ENCODE measurements at regions not wholly inside any gene's neighbourhood (a gene's known extent, or its start where the extent isn't known, plus 50 kb on each side); places are given as distances from the start of the nearest gene placed in this dataset.
"Not testable (repeated sequence)": the region's sequence is repeated elsewhere in the genome, so short reads cannot be mapped to it uniquely, and the experiment has no call there.

DNA sequence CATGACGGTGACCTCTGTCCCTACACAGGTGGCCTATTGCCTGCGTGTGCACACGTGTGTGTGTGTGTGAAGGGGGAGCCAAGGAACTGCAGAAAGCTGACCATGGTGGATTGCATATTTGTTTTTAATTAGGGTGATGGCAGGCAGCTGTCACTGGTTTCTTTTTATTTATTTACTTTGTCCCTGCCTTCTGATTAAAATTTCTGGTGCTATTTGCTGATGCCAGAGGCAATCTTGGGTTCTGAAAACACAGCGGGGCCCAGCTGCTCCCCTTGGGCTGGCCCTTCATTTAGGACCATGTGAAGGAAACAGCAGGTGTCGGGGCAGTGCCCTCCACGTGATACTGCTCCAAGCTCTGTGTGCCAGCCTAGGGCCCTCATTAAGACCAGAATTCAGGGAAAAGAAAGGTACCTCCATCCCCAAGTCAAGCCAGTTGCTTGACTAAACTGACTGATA, 71.3 kb upstream of the PODXL start:
- no peak for DNase-seq

DNA sequence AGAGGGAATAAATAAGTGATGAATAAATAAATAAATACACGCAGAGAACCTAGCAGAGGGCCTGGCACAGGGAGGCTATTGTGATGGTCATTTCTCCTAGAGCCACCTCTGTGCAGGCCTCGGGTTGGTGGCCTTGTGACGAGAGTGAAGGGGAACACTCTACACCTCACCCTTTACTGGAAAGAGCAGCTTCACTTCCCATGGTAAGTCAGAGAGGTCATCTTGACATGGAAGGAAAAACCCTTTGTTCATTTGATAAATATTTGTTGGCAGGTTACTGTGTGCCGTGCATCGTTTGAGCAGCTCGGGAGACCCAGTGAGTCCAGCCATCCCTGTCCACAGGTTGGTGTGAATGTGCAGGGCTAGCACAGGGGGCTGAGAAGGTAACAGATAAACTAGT, 70.2 kb upstream of the PODXL start:
- DNase-seq = no peak

DNA sequence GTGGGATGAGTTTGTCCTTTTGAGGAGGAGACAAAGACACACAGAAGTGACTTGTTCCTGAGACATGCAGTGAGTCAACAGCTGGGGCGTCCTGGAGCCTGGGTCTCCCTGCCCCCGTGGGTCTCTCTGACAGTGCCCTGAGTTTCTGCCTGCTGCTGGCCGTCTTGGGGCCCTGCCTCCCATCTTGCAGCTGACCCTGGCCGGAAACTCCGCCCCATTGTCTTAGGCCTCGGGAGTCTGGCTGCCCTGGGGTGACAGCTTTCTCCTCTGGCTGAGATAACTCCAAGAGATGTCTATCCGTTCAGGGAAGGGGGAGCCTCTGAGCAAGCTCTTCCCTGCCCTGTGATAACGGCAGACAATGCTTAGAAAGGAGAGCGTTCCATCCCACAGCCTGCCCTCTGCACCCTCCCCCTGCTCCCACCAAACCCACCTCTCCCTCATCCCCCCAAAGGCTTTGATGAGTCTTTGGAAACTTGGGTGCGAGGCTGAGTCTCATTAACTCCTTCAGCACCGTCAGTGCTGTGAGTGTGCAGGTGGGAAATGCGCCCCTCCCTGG, 69.5 kb upstream of the PODXL start:
- no peak for DNase-seq

DNA sequence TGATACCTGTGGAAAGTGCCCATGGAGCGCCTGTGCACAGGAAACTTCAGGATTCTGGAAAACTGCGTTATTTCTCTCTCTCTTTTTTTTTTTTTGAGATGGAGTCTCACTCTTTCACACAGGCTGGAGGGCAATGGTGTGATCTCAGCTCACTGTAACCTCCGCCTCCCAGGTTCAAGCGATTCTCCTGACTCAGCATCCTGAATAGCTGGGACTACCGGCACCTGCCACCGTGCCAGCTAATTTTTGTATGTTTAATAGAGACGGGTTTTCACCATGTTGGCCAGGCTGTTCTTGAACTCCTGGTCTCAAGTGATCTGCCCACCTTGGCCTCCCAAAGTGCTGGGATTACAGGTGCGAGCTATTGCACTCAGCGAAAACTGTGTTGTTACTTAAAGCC, 68.9 kb upstream of the PODXL start:
- not testable (repeated sequence) for DNase-seq

DNA sequence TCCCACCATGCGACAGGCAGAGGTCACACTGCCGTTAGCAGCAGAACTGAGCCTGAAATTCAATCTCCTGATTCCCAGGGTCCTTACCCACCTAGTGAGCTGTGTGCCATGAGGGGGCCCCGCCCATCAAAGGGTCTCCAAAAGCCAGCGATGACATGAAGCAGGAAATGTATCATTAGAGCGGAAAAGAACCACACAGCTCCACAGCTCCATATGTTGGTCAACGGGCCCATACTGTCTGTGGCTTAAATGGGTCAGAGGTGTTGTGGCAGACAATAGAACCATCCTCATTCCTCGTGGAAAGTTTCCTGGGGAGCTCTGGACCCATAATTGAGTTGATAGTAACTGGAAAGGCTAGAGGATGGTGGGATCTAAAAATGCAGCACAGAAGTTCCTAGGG, 68.1 kb upstream of the PODXL start:
- DNase-seq = no peak

DNA sequence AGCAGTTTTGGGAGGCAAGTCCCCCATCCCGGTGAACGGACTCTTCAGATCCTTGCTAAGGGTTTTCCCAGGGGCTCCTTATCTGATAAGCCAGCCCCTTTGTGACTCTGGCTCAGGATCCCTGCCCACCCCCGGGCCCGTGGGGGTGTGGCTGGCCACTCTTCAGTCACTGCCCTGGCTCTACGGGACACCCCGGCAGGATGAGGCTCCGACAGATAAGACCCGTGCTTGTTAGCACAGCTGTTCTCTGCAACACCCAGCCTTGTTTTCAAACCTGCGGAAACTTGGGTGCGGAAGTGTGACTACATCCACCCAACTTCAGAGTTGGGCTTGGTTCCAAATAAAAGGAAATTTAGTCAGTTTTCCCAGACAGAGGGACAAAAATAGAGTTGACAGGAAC, 66.7 kb upstream of the PODXL start:
- DNase-seq = no peak

DNA sequence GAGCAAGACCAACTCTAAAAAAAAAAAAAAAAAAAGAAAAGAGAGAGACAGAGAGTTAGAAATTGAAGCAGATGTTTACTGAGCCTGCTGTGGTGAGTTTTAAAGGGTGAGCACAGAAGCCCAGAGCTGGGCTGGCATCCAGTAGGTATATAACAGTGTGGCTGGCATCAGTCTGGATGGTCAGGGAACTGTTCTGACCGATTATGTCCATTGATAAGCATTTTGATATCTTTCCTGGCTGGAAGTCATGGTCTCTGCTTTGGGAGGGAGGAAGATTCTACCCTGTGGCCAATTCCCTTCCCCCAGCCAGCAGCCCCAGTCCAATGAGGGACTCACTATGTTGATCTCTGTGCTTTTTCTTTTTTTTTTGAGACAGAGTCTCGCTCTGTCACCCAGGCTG, 65.2 kb upstream of the PODXL start:
- no peak for DNase-seq

DNA sequence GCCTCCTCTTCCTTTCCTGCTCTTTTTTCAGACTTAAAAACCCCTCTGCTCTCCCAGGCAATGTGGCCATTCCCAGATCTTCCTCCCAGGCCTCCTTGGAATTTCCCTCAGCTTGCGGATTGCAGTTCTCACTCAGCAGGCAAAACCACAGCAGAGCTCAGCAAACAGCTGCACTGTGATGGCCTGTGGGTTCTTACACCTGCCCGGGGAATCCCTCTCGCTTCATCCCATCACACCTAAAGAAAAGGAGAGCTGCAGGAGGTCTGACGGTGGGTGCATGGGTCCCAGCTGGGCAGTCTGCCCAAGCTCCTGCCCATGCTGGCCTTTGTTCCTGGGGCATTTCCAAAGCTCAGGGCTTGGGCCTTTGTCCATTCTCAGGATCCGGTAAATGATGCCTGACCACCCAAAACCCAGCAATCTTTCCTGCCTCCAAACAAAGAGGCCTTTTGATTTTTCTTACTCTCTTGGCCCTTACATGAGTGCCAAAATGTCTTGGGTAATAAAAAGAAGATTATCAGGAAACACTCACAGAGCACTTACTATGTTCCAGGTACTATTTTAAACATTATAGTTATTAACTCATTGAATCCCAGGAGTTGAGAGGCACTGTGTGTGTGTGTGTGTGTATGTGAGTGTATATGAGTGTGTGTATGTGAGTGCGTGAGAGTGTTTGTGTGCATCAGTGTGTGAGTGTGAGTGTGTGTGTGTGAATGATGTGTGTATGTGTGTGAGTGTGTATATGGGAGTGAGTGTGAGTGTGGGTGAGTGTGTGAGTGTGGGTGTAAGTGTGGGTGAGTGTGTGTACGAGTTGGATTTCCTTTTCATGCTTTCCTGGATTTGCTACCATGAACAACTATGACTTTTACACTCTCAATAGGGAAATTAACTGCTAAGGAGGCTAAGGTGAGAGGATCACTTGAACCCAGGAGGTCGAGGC, 64.5 kb upstream of the PODXL start:
- no peak for DNase-seq

DNA sequence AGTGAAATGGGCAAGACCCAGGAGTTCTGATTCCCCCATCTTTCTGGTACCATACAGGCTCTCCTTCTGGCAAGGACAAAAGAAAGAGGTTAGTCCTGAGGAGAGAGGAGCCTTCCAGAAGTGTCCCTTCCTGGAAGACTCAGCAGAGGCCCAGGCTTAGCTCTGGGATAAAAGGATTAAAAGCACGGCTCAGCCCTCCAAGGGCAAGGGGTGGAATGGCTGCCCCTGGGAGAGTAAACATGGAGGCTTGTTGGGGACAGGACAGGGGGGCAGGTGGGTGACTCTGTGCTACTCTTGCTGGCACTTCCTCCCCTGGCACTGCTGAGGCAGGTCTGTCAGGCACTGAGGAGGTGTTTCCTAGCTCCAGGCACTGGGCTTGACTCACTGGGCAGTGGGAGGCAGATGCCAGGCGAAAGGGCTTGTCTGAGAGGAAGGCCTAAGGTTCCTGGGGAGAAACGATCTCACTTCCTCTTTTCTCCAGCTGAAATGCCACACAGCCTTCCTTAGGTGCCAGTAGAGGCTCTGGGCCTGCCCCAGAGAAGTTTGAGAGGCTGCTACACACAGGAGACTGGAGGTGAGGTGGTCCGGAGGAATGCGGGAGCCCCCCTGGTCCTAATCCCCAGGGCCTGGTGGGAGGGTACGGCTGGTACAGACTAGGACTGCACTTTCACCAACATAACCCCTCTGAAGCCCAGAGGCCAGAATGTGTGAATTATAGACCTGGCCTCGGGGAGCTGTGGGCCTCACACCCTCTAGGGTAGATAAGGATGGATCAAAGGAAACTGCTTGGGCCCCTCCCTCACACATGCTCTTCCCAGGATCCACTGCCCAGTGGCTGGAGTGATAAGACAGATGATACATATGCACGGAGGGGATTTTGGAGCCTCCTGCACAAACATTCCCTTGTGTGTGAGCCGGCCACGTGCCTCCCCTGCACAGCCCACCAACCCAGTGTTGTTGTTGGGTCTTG, 63.2 kb upstream of the PODXL start:
- no peak for DNase-seq

DNA sequence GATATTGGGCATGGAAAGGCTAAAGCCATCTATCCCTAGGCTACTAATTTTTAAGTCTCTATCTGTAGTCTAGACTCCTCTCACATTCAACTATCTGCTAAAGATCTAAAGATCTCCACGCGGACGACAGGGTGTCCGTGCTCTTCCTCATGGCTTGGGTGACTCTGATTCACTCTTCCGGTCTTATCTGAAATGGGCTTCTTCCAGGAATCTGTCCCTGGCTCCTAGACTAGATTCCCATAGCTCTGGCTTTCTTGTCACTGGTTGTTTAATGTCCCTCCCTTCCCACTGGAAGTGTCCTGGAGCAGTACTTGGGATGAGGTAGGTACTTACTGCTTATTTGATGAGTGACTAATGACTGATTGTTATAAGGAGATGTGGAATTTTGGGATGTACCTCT, 62.0 kb upstream of the PODXL start:
- DNase-seq = no peak

DNA sequence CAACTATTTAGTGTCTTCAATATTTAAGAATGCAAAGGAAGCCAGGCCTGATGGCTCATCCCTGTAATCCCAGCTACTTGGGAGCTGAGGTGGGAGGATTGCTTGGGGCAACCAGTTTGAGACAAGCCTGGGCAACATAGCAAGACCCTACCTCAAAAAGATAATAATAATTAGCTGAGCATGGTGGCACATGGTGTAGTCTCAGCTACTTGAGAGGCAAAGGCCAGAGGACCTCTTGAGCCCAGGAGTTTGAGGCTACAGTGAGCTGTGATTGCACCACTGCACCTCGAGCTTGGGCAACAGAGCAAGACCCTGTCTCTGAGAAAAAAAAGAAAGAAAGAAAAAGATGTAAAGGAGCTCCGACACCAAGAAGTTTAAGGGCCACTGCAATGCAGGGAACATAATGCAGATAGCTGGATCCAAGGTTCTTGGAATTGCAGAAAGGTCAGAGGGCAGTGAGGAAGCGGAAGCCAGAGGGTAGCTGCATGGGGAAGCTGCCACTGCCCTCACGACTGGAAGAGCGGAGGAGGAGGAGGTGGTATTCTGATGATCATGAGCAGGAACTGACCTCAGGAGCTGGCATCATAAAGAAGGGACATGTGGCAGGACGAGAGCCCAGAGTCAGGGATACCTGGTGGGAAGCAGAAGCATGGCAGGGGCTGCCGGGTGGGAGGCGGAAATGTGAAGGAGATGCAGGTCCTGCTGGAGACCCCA, 60.2 kb upstream of the PODXL start:
- DNase-seq = no peak

DNA sequence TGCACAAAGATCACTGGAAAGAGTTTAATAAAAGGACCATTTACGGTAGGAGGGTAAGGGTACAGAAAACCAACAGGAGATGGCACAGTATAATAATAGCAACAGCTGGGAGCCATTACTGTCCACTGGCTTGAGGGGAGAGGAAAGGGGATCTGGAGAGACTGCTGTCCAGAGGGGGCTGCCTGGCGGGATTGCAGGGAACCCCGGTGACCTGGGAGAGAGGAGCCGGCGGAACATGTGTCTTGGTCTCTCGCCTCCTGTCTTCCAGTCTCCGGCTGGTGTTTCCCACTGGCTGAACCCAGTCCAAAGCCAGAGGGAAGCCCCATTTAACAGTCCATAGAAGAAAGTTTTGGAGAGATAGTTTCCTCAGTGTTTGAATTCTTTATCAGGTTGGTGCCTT, 57.5 kb upstream of the PODXL start:
- DNase-seq = no peak

DNA sequence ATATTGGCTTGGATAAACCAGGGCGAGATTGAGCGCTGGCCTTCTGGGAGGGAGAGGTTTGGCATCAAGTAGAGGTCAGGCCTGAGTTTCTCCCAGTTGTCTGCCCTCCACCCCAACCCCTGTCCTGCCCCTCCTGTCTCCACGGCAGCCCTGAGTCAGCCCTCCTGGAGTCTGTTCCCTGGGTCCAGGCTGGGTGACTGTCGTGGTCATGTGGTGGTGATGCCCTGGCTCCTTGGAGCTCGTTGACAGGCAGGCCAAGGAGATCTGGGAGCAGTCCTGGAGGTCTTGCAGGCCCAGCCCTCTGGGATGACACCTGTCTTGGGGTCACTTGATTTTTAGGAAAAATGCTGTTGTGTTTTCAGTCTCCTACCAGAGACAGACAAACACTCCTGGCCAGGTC, 53.6 kb upstream of the PODXL start:
- no peak for DNase-seq

DNA sequence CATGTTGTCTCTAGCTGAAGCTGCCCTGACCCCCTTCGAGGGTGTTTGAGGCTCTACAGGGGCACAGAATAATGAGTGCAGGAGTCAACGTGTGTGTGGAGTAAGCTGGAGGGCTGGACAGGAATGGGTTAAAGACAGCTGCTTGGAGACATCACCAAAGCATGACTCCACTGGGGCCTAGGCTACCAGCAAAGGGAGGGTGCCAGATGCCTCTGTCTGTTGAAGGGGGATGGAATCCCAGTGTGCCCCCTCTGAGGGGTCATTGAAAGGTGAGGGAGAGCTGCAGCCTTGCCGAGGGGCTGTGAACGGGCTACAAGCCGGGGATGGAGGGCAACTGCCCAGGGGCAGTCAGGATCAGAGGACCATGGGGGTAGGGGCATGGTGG, 51.7 kb upstream of the PODXL start:
- no peak for DNase-seq

DNA sequence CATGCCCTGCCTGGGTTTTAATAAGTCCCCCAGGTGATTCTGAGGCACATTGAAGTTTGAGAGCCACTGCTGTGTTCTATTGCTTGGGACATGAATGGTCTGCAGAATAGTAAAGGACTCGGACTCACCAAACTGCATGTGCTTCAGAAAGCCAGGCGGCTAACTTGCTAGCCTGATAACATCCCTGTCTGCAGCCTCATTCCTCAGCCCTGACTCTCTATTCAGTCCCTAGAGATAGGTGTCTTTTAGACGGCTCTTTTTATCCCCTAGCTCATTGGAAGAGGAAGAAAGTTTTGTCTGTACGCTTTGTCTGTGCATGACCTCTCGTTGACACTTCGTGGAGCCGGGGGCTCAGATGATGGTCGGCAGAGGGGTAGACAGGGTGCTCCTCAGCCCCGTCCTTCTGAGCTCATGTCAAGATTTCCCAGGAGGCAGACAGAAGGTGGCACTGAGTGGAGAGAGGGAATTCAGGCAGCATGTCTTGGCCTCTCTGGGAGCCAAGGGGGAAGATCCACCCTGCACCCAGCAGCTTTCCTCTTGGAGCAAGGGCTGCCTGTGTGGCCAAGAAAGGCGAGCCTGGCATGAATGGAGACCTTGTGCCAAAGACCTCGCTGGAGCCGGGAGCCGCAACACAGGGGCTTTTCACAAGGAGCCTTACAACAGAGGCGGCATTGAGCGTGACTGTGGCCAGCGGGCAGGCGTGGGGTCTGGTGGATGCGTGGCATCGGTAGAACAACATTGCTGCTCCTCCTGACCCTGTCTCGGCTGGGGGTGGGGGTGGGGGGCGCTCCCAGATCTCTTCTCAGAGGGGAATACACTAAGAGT, 51.1 kb upstream of the PODXL start:
- no peak for DNase-seq

DNA sequence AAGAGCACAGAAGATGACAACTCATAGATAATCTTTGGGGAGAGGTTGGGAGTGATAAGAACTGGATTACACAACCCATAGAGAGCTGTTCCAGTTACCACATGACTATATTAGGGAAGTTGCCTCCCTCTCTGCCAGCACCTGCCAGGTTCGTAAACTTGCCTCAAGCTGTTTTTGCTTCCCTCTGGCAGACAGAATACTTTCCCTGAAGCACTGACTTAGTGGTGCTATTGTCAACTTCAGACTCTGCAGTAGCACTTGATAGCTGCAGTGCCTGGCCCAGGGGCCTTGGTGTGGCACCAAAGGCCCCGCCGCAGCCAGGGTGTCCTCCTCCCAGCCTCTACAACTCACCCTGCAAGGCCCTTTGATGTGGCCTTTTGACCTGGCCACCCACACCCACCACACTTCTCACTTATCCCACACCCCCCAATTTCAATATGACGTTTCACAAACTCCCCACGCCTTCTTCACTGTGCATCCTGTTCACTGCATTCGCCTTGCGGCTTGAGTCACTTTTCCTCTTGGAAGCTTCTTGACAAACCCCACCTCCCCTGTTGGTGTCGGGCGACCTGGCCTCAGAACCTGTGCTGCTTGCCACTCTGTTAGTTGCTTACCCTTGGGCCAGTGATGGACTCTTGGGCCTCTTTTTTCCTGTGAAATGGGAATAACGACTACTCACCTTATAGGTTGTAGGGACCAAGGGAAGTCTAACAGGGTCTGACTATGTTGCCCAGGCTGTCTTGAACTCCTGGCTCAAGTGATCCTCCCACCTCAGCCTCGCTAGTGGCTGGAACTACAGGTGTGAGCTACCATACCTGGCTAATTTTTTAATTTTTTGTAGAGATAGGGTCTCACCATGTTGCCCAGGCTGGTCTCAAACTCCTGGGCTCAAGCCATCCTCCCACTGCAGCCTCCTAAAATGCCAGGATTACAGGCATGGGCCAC, 50.2 kb upstream of the PODXL start:
- DNase-seq = no peak
